Renal pelvis (tissue), 1 donor: ENCODE measurements at regions not wholly inside any gene's neighbourhood (a gene's known extent, or its start where the extent isn't known, plus 50 kb on each side); places are given as distances from the start of the nearest gene placed in this dataset.

ENCODE experiments used
- DNase-seq: peaks from one replicate; pipeline ENCODE4 v3.0.0-alpha.2; 2013

GRCh38 chr10:3624367-3624766 is 160.6 kb downstream of the KLF6 start:
- DNase-seq = no peak

- no peak for DNase-seq
These were observed 161.3 kb downstream of the KLF6 start for GRCh38 chr10:3623746-3624145.

- DNase-seq = no peak
These were observed 162.0 kb downstream of the KLF6 start for GRCh38 chr10:3622845-3623621.

GRCh38 chr10:3622427-3622826 is 162.6 kb downstream of the KLF6 start:
- DNase-seq = no peak

- DNase-seq = no peak
These were observed 164.2 kb downstream of the KLF6 start for GRCh38 chr10:3620818-3621217.

- no peak for DNase-seq
These were observed 165.8 kb downstream of the KLF6 start for GRCh38 chr10:3619241-3619640.

GRCh38 chr10:3616880-3617279 is 168.1 kb downstream of the KLF6 start:
- DNase-seq = no peak

- no peak for DNase-seq
These were observed 171.7 kb downstream of the KLF6 start for GRCh38 chr10:3613318-3613717.

GRCh38 chr10:3612183-3613001 is 172.6 kb downstream of the KLF6 start:
- no peak for DNase-seq

- DNase-seq = no peak
These were observed 178.7 kb downstream of the KLF6 start for GRCh38 chr10:3606309-3606708.

GRCh38 chr10:3605882-3606281 is 179.1 kb downstream of the KLF6 start:
- DNase-seq = no peak

- no peak for DNase-seq
These were observed 189.3 kb downstream of the KLF6 start for GRCh38 chr10:3595736-3596135.

- no peak for DNase-seq
These were observed 191.4 kb downstream of the KLF6 start for GRCh38 chr10:3593611-3594010.

- DNase-seq = no peak
These were observed 192.6 kb downstream of the KLF6 start for GRCh38 chr10:3592424-3592823.

GRCh38 chr10:3588816-3589215 is 196.2 kb downstream of the KLF6 start:
- DNase-seq = no peak

- no peak for DNase-seq
These were observed 196.7 kb downstream of the KLF6 start for GRCh38 chr10:3588346-3588745.

- no peak for DNase-seq
These were observed 199.9 kb downstream of the KLF6 start for GRCh38 chr10:3584926-3585784.

- DNase-seq = no peak
These were observed 204.4 kb downstream of the KLF6 start for GRCh38 chr10:3580565-3580964.

GRCh38 chr10:3579845-3580244 is 205.2 kb downstream of the KLF6 start:
- DNase-seq = no peak

- DNase-seq = no peak
These were observed 206.3 kb downstream of the KLF6 start for GRCh38 chr10:3578682-3579081.

- no peak for DNase-seq
These were observed 206.8 kb downstream of the KLF6 start for GRCh38 chr10:3578159-3578558.

- DNase-seq = no peak
These were observed 210.6 kb downstream of the KLF6 start for GRCh38 chr10:3574451-3574850.
